Dendritic cell treated with granulocyte-macrophage colony-stimulating factor and Interleukin-4, amounts not matched to agents 40 ng/mL and 50 ng/mL, for 4 days (primary cell): ENCODE measurements at regions not wholly inside any gene's neighbourhood (a gene's known extent, or its start where the extent isn't known, plus 50 kb on each side); places are given as distances from the start of the nearest gene placed in this dataset.

Experiments
- H3K27ac Mint-ChIP-seq: one replicate; pipeline ENCODE4 v1.8.0; 2022; ENCODE audit warnings: mild to moderate bottlenecking, mixed read lengths
- H3K27me3 Mint-ChIP-seq: one replicate; pipeline ENCODE4 v1.8.0; 2022; ENCODE audit warnings: mild to moderate bottlenecking, mixed read lengths
- H3K36me3 Mint-ChIP-seq: one replicate; pipeline ENCODE4 v1.8.0; 2022; ENCODE audit warnings: low read depth, mixed read lengths
- H3K4me1 Mint-ChIP-seq: one replicate; pipeline ENCODE4 v1.8.0; 2022; ENCODE audit warnings: low read depth, mixed read lengths
- H3K4me3 Mint-ChIP-seq: one replicate; pipeline ENCODE4 v1.8.0; 2022; ENCODE audit warnings: mild to moderate bottlenecking, moderate library complexity, mixed read lengths
- H3K9me3 Mint-ChIP-seq: one replicate; pipeline ENCODE4 v1.8.0; 2022; ENCODE audit warnings: mixed read lengths
- intact Hi-C: fragments of 100-400 bp; cut with micrococcal nuclease; formaldehyde crosslinking; loops from one replicate; pipeline ENCODE4 v1.15.0; 2022

DNA sequence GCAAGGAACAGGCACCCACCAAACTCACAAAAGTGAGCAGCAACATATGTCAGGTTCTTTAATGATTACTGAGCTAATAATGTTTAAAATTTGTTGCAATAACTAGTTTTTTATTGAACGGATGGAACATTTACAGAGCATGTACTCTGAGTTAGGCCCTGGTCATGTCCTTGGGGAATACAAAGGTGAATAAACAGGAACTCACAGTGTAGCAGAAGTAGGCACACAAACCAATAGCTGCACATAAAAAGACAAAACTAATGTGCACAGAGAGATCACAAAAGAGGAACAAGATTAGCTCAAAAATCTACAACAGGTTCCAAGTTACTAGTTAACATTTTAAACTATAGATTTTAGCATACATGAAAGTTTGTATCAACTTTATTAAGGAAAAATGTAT, 505.3 kb upstream of the PPP2R3A start:
- H3K27me3 Mint-ChIP-seq, result no peaks in the 10 kb centered on the region
- no peaks in the 10 kb centered on the region for H3K9me3 Mint-ChIP-seq
- intact Hi-C loops, result no loop called here
- H3K4me3 Mint-ChIP-seq, result no peak overlapping the region
- H3K4me1 Mint-ChIP-seq, result no peaks in the 10 kb centered on the region
- no peaks in the 10 kb centered on the region for H3K36me3 Mint-ChIP-seq
- no peak overlapping the region for H3K27ac Mint-ChIP-seq

- intact Hi-C loops, result no loop called here
- Mint-ChIP-seq H3K4me1 (no peaks in the 10 kb centered on the region), H3K27me3 (no peaks in the 10 kb centered on the region), H3K4me3 (no peak overlapping the region), H3K36me3 (no peaks in the 10 kb centered on the region), H3K9me3 (no peaks in the 10 kb centered on the region), H3K27ac (no peak overlapping the region)
These were observed 493.6 kb upstream of the PPP2R3A start for GRCh38 chr3:135471911-135472310.

DNA sequence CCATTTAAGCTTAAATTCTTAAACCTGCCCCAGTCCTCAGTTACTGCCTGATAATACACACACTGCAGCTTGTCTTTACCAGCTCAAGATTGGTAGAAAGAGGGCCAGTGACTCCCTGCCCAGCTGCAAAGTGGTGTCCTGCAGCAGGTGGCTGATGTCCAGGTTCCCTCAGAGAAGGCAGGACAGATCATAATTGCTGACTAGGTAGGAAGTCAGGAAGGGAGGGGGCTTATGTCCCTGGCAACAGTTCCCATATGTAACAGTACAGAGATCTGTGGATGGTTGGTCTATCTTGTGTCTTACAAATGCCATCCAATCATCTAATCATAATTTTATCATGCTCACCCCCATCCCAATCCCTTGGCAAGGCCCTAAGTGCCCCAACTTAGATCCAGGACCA, 492.1 kb upstream of the PPP2R3A start:
- Mint-ChIP-seq H3K9me3 (no peaks in the 10 kb centered on the region), H3K4me3 (no peak overlapping the region), H3K27me3 (no peaks in the 10 kb centered on the region), H3K27ac (no peak overlapping the region), H3K36me3 (no peaks in the 10 kb centered on the region), H3K4me1 (no peaks in the 10 kb centered on the region)
- intact Hi-C loops, result no loop called here

GRCh38 chr3:135487261-135487660, 478.3 kb upstream of the PPP2R3A start:
- no peak overlapping the region for H3K27ac Mint-ChIP-seq
- H3K4me3 Mint-ChIP-seq, result no peak overlapping the region
- no peaks in the 10 kb centered on the region for H3K4me1 Mint-ChIP-seq
- H3K36me3 Mint-ChIP-seq, result no peaks in the 10 kb centered on the region
- no peaks in the 10 kb centered on the region for H3K27me3 Mint-ChIP-seq
- H3K9me3 Mint-ChIP-seq, result no peaks in the 10 kb centered on the region
- intact Hi-C loops, result no loop called here

DNA sequence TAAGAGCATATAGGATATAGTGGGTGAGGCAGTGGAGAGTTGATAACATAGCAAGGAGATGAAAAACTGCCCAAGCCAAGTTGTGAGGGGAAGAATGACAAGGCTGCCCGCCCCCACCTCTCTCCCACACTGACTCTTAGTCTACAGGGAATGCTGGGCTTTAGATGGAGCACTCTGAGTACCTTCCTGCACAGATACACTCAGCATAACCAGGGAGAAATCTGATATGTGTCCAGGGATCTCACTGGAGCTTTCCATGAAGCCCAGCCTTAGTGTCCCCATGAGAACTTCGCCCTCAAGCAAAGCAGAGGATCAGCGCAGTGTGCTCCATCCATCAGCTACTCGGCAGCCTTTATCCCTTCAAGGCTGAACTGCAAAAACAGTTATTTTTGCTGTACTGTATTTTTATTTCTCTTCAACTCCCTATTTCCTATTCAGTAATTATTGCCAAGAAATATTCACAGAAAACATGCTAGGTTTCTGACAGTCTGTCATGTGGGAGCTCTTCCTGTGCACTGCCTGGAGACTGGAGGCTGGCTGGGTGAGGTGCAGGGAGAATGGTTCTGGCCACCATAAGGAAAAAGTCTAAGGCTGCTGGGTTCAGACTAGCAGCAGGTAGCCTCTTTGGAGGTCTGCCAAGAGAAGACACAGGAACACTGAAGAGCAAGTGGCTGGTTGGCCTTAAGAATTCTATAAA, 475.2 kb upstream of the PPP2R3A start:
- Mint-ChIP-seq H3K36me3 (no peaks in the 10 kb centered on the region), H3K4me1 (no peaks in the 10 kb centered on the region), H3K27me3 (no peaks in the 10 kb centered on the region), H3K9me3 (no peaks in the 10 kb centered on the region), H3K27ac (no peak overlapping the region), H3K4me3 (no peak overlapping the region)
- intact Hi-C loops, result no loop called here

GRCh38 chr3:135491491-135492205, 473.9 kb upstream of the PPP2R3A start:
- intact Hi-C loops, result no loop called here
- Mint-ChIP-seq H3K4me1 (no peaks in the 10 kb centered on the region), H3K36me3 (no peaks in the 10 kb centered on the region), H3K4me3 (no peak overlapping the region), H3K9me3 (no peaks in the 10 kb centered on the region), H3K27ac (no peak overlapping the region), H3K27me3 (no peaks in the 10 kb centered on the region)

DNA sequence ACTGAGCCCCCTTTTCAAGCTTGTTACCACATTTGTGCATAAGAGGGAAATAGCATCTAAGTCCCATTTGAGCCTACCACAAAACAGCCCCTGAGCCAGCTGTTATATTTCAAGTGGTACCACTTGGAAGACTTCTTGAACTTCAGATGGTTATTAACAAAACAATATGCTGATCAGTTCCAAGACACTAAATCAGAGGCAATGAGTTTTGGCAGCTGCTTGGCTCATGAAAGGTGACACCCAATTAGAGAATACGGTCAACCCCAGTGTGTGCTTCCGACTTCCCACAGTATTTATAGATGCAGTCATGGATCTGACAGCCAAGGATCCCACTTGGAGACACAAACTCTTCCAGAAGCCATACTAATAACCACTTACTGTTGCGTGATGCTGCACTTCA, 469.6 kb upstream of the PPP2R3A start:
- Mint-ChIP-seq H3K9me3 (no peaks in the 10 kb centered on the region), H3K27me3 (no peaks in the 10 kb centered on the region), H3K4me1 (peaks cover 7% of the 10 kb centered on the region), H3K4me3 (no peak overlapping the region), H3K27ac (no peak overlapping the region), H3K36me3 (no peaks in the 10 kb centered on the region)
- intact Hi-C loops, result no loop called here

- intact Hi-C loops, result no loop called here
- peaks cover 7% of the 10 kb centered on the region for H3K4me1 Mint-ChIP-seq
- H3K36me3 Mint-ChIP-seq, result no peaks in the 10 kb centered on the region
- no peaks in the 10 kb centered on the region for H3K27me3 Mint-ChIP-seq
- no peak overlapping the region for H3K27ac Mint-ChIP-seq
- H3K9me3 Mint-ChIP-seq, result no peaks in the 10 kb centered on the region
- no peak overlapping the region for H3K4me3 Mint-ChIP-seq
These were observed 467.5 kb upstream of the PPP2R3A start for GRCh38 chr3:135497979-135498378.

DNA sequence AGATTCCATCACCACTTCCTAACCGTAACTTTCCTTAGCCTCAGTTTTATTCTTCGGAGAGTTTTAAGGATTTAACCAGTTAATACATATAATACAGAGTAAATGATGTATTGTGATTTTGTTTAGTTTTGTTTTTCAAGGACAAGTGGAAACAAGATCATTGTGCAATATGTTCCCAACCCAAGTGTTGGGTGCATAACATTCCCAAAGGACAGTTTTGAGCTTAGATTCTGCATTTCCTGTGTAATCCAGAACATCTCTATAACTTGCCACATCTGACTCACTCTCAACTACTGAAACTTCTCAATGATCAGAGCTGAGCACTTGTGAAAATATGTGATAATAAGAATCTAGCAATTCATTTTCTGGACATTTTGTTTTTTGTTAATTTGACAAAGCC, 466.1 kb upstream of the PPP2R3A start:
- no peak overlapping the region for H3K4me3 Mint-ChIP-seq
- H3K9me3 Mint-ChIP-seq, result no peaks in the 10 kb centered on the region
- no peaks in the 10 kb centered on the region for H3K36me3 Mint-ChIP-seq
- intact Hi-C loops, result no loop called here
- H3K27me3 Mint-ChIP-seq, result peaks cover 1% of the 10 kb centered on the region
- peaks cover 7% of the 10 kb centered on the region for H3K4me1 Mint-ChIP-seq
- no peak overlapping the region for H3K27ac Mint-ChIP-seq

GRCh38 chr3:135500034-135500433, 465.5 kb upstream of the PPP2R3A start:
- no peaks in the 10 kb centered on the region for H3K36me3 Mint-ChIP-seq

GRCh38 chr3:135503065-135503759, 462.3 kb upstream of the PPP2R3A start:
- H3K36me3 Mint-ChIP-seq, result no peaks in the 10 kb centered on the region
- H3K27me3 Mint-ChIP-seq, result peaks cover 4% of the 10 kb centered on the region
- no peaks in the 10 kb centered on the region for H3K9me3 Mint-ChIP-seq
- no peak overlapping the region for H3K4me3 Mint-ChIP-seq
- intact Hi-C loops, result no loop called here
- peaks cover 7% of the 10 kb centered on the region for H3K4me1 Mint-ChIP-seq
- no peak overlapping the region for H3K27ac Mint-ChIP-seq

More at GRCh38 chr3:135500034-135500433, 465.5 kb upstream of the PPP2R3A start:
- H3K27me3 Mint-ChIP-seq, result peaks cover 1% of the 10 kb centered on the region
- peaks cover 7% of the 10 kb centered on the region for H3K4me1 Mint-ChIP-seq
- H3K4me3 Mint-ChIP-seq, result no peak overlapping the region
- intact Hi-C loops, result no loop called here
- no peaks in the 10 kb centered on the region for H3K9me3 Mint-ChIP-seq
- H3K27ac Mint-ChIP-seq, result no peak overlapping the region

DNA sequence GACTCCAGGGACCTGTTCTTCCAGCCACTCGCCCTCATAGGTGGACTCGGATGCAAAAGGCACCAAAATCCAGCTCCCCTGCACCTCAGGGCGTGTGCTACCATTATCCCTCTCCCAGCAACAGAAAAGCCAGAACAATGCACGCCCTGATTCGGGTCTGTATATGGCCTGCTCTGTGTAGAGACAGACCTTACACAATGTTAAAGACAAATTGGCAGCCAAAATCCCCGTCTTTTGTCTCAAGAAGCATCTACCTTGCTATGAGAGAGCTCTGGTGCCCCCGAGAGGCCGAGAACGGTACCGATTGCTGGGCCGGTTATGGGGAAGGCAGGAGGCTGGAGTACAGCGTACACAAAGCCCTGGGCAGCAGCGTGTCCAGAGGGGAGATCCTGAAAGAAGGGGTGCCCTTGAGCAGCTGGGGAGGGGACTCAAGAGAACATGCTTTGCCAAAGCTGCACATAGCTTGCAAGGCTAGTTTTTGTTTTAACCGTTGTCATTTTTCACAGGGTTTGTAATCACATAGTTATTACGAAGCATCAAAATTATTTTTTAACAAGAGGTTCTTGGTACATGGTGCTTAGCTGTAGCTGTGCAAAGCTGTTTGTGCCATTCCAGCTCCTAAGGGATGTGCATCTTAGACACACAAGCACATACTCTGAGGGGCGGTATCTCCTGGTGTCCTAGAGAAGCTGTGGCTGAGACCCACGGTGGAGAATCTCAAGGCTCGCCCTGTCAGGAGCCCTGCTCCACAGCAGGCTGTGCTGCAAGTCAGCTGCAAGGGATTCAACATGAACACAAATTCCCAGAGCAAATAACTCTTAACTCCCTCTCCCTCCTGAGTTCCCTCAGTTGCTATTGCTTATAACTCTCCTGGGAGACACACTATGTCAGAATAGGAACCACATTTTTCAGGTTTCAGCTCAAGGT, 461.5 kb upstream of the PPP2R3A start:
- Mint-ChIP-seq H3K9me3 (no peaks in the 10 kb centered on the region), H3K4me1 (peaks cover 7% of the 10 kb centered on the region), H3K36me3 (no peaks in the 10 kb centered on the region), H3K27ac (no peak overlapping the region), H3K4me3 (no peak overlapping the region), H3K27me3 (peaks cover 5% of the 10 kb centered on the region)
- intact Hi-C loops, result loop anchor here (2.0 kb wide), 1 partner anchor 709 kb away; the partner anchor contains the start of gene EPHB1

- no peaks in the 10 kb centered on the region for H3K27me3 Mint-ChIP-seq
- no peak overlapping the region for H3K27ac Mint-ChIP-seq
- H3K9me3 Mint-ChIP-seq, result peaks cover 12% of the 10 kb centered on the region
- intact Hi-C loops, result no loop called here
- peaks cover 7% of the 10 kb centered on the region for H3K4me1 Mint-ChIP-seq
- H3K4me3 Mint-ChIP-seq, result no peak overlapping the region
- no peaks in the 10 kb centered on the region for H3K36me3 Mint-ChIP-seq
These were observed 452.1 kb upstream of the PPP2R3A start for GRCh38 chr3:135513106-135514059.
